Inflammatory macrophage treated with lipopolysaccharide for 1 hour (primary cell): ENCODE measurements at regions not wholly inside any gene's neighbourhood (a gene's known extent, or its start where the extent isn't known, plus 50 kb on each side); places are given as distances from the start of the nearest gene placed in this dataset.

Source experiments
- DNase-seq, 2 donors: peaks; one replicate each; pipeline ENCODE4 v3.0.0-alpha.2; 2020 to 2022

DNA sequence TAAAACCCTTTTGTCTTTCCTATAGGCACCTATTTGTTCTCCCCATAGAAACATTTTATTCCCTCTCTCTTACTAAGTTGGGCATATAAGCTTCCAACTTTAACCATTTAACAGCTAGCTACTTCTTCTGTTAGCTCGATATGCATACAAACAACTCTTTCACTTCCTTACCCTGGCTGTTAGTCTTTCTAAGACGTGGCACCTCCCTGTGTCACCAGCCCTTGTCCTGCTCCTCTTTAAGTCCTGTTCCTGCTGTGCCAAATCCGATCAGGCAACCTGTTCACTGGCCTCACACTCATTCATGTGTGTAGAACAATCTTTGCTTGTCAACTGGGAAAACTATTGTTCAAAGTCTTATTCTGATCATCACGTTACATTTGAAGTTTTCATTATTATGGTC is 1376.1 kb upstream of the TENM4 start:
- no peak for DNase-seq

DNA sequence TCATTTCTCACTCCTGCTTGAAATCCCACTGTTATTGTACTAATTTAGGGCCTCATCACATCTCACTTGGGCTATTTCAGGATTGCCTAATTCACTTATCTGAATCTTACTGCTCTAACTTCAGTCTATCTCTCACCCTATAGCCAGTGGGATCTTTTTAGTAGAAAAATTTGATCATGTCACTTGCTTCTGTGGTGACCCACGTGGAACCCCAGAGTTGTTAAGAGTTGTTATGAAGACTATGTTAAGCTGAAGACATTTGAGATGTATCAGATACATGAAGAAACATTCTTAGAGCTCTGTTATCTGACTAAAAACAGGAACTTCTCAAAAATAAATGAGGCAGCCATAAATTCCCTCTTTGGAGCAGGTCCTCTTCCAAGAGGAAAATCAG is 1375.6 kb upstream of the TENM4 start:
- no peak for DNase-seq

DNA sequence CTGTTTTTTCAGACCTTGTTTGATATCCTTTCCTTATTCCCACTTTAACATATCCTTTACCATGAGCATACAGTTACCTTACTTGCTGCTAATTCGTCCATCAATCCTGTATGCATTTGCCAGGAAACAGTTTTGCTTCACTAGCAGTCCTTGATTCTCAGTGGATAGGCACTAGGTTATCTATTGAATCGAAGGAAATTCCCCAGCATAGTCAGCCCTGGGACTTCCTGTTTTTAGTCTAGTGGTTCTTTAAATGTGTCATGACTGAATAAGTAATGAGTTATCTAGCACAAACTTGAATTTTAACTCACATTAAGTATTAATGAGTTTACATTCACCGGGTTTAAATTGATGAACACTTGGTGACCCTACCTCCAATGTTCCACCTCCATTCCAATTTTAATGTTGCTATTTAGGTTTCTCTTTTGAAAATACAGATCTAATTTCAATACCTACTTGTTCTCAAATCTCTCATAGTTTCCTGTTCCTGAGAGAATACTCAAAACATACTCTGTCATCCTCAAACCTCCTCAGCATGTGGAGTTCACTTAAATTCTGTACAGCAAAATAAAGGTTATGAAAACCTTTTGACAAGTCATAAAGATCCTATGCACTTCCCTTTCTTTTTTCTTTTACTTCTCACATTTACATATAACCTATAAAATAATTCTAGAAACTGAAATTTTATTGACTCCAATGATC is 1375.1 kb upstream of the TENM4 start:
- DNase-seq, result peak; percentile 14 to 20

DNA sequence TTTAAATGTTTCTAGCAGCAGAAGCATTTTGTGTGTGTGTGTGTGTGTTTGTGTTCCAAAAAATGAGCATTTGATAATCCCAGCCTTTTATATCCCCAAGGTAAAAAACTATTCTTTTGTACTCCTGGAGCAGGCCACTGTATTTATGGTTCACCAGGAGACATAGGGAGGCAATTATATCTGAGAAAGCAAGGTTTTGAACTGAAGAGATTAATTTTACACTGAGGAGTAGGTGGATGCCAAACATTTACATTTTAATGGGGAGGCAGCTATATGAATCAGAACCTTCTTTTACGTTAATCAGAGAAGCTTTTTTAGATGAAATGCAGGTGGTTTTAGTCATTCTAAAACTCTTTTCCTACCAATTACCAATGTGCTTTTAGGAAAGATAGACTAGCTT is 1374.0 kb upstream of the TENM4 start:
- no peak for DNase-seq

DNA sequence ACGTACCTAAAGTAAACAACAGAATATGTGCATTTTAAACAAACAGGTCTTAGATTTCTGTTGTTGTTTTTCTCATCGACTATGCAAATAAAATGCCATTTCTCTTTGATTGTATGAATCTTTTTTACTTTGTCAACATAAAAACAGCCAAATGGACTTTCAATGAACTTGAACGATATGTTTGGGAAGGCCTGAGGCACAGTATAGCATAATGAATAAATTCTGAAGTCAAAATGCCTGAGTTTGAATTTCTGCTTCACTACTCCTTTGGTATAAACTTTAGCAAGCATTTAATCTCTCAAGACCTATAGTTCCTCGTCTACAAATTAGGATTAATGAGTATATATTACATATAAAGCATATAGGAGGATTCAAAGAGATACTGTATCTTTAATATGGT is 1369.9 kb upstream of the TENM4 start:
- DNase-seq, result no peak

DNA sequence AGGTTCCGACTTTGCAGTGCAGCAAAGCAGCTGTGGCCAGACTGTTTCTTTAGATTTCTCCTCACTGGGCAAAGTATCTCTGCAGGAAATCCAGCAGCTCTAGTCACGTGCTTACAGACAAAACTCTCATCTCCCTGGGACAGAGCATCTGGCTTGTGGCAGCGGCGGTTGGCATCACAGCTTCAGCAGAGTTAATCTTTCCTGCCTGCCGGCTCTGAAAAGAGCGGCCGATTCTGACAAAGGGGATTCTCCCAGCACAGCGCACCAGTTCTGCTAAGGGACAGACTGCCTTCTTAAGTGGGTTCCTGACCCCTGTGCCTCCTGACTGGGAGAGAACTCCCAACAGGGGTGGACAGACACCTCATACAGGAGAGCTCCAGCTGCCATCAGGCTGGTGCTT is 1357.3 kb upstream of the TENM4 start:
- DNase-seq, result no peak

DNA sequence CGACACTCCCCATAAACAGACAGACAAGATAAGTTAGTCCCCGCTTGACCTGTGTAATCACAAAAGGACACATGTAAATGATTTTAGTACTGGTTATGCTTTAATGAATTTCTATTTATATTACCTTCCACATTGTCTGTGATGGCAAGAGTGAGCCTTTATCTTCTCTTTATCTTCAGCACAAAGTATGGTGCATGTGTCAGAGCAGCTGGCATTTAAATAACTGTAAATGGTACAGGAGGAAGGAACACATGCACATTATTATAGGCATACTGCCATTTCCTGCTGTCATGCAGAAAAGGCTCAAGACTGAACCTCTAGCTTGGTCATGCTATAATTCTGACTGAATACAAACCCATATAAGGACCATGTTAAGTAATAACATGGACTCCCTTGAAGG is 1342.7 kb upstream of the TENM4 start:
- DNase-seq, result no peak

DNA sequence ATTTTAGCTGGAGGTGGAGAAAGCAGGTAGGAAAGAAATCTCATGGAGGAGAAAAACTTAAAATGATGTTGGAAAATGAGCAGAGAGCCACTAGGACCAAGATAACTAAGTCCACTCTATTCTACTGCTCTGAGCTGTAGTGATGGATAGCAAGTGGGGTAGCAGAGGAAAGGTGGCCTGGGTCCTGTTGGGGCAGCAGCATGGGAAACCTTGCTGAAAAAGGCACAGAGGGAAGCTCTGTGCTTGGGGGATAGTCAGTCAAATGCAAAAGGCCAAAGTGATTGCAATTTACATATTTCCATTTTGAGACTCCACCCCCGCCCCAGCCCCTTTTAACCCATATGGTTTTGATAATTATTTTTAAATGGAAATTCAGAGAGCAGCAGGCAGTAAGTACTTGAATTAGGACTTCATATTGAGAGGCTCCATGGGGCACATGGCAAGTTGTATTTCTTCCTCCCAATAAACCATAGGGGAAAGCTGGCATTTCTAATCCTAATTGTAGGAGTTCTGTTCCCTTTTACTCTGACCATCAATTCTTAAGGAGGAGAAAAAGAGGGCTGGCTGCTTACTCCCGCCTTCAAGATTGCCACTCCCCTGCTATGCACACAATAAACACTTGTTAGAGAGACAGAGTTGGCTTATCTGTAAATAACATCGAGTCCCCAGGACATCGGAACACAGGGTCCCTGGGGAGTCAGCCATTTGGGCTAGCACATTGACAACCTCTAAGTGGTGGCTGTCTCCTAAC is 1341.5 kb upstream of the TENM4 start:
- DNase-seq, result no peak

DNA sequence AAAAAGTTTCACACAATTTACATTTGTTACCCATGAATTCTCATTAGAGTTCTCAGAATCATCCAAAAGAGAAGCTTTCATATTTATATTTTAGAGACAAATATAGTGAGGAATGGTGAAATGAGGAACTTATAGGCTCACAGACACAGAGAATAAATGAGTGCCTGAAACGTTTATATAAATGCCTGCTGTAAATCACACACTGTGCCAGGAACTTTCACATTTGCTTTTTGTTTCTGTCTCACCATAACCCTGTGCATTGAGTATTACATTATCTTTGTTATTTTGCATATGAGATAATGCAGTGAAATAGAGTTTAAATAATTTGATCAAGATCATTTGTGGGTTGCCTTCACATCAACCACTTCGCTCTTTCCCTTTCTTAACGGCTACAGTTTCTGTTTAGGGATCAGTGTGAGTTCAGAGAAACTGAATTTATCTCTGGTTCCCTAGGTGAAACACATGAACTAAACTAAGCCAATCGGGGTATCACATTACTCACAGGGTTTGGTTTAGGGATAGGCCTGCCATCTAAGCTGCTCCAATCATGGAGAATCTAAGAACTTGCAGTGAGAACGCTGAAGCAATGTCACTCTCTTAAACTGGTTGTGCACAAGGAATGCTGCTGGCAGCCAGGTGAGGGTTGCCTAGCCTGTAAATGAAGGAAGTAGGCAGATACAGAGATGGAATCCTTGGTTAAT is 1339.2 kb upstream of the TENM4 start:
- no peak for DNase-seq

DNA sequence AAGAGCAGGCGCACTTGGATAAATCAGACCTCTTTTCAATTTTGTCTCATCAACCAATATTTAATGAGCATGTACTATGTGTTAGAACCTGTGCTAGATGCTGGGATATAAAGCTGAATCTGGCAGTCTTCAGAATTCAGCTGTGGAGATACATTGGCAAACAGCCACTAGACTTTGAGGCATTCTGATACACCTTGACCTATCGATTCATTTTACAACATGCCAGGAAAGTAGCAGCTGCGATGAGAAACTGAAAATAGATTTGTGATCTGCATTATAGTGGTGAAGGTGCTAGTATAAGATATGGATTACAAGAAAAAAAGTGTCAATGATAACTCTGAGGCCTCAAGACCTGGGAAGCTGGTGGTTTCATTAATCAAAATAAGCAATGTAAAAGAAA is 1338.1 kb upstream of the TENM4 start:
- DNase-seq, result no peak

DNA sequence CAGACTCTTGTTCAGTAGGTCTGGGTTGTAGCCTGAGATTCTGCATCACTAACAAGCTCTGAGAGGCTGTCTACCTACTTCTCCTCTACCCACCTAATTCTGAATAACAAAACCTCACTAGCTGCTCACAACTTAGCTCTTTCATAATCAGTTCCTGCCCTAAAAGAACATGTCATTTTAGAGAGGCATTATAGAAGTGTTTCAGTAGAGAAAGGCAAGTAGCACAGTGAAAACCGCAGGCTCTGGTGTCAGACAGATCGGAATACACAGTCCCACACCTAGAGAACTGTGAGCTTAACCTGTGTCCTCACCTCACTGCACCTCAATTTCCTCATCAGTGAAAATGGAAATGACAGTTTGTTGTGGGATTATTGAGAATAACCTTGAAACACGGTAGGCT is 1337.6 kb upstream of the TENM4 start:
- DNase-seq, result no peak

DNA sequence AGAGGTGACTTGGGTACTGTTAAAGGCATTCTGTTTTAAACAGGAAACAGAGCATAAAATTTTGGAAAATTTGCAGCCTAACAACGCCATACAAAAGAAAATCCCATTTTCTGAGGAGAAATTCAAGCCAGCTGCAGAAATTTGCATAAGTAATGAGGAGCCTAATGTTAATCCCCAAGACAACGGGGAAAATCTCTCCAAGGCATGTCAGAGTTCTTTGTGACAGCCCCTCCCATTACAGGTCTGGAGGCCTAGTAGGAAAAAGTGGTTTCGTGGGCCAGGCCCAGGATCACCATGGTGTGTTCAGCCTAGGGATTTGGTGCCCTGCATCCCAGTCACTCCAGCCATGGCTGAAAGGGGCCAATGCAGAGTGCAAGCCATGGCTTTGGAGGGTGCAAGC is 1333.1 kb upstream of the TENM4 start:
- no peak for DNase-seq

DNA sequence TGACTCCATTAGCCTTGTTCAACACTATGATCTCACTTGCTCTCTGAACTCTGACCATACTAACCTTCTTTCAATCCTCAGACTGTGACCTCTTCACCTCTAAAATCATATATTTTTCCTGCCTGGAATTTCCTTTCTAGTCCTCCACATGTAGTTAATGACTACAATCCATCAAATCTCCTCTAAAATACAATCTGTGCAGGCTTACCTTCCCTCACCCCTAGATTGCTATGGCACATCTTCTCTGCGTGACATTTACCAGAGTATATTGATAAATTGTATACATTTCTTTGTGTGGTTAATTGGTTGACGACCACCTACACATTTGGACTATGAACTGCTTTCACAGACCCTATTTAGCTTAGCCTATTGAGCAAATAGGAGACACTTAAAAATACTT is 1330.2 kb upstream of the TENM4 start:
- no peak for DNase-seq

DNA sequence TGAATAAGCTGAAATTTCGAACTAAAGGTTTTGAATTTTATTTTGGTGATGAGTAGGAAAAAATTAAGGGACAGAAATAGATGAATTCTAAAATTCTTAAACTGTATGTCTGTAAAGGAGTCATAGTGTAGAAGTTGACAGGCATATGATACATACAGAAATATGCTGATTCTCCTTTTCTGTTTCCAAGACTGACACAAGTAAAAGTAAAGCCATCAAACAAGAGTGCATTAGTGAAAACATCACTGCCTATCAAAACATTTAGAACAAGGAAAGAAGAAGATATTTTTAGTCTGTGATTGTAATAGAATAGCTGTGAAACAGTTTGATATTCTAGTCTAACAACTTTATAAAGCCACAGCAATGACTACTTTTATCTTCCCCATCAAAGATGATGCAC is 1318.0 kb upstream of the TENM4 start:
- no peak for DNase-seq

DNA sequence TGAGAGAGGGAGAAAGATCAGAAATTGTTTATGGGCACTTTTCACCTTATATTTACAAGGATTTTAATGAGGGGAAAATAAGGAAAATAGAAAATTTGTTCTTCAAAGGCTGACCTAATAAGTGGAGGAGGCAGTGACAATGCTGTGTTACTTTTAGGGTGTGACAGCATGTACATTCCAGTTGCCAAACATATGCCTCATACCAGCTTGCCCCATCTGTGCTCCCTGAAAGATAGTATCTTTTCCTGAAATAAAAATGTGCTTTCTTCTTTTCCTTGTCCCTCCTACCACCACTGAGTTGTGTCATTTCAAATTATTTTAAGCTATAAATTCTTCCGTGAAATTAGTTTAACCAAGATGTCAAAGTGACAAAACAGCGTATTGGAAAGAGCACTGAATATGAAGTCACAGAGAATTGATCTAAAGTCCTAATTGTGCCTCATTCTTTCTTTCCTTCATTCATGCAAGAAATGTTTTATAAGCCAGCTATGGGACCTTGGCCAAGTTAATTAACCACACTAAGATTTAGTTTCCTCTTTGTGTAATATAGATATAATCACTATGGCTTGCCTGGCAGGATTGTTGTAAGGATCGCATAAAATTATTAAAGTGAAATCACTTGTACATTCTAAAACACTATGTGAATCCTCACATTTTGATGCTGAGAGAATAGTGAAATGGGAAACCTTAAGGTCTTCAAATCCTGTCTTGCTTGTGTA is 1307.5 kb upstream of the TENM4 start:
- DNase-seq, result no peak

DNA sequence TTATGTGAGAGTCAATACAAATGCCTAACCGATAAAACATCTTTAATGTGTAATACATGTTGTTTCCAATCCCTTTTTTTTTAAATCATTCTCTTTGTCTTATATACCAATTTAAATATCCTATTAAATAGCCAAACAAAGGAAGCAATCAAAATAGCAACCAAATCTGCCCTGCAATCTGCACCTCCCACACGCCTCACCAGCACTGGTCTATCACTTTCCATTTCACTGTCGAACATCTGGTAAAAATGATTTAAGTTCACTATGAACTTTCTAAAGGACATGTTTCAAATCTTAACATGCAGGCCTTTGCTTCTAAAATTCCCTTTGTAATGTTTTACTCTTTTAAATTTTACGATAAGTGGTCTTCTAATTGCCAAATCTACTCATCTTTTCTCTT is 1305.5 kb upstream of the TENM4 start:
- no peak for DNase-seq

DNA sequence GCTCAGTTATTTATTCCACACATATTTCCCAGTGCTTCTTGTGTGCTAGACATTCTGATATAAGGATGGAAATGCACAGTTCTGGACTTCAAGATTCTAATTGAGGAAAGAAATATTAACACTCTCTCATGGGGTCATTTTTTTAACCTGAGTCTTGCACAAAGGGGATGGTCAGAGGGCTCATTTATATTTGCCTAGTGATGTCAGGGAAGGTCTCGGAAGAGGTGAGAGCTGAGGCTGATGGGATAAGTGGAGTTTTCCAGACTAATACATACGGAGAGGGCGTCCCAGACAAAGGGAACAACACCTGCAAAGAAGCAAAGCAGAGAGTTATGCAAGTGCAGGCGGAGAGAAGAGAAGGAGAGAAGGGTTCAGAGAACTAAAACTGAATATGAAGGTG is 1304.6 kb upstream of the TENM4 start:
- DNase-seq, result no peak

DNA sequence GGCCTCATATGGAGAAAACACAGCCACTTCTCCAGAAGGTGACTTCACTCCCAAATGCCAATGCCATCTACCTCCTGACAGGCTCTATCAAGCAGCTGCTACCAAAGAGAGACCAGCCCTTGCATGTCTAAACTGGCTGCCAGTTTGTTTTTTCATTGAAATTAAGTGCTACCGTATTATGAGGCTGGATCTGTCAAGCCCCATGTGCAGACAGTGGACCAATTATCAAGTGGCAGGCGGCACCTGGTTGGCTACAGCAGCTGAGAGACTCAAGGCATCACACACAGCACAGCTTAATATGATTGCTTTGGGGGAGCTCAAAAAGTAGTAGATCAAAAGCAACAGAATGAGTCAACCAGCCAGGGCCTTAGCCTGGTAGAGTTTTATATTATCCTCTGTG is 1293.0 kb upstream of the TENM4 start:
- no peak for DNase-seq

DNA sequence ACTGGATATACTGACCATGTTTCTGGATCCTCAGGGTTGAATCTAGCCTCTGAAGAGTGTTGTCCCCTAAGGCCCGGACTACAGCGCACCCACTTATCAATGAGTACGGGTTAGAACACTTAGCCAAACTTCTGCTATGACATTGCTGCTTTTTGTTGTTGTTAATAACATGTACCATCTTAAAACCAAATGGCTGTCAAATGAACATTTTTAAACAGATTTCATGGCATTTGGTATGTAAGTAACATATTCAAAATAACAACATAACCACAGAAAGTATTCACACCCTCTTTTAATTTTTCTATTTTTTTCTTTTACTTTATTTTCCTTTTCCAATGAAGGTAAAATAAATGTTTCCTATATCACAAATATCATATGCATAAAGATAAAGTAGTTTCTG is 1292.5 kb upstream of the TENM4 start:
- no peak for DNase-seq

DNA sequence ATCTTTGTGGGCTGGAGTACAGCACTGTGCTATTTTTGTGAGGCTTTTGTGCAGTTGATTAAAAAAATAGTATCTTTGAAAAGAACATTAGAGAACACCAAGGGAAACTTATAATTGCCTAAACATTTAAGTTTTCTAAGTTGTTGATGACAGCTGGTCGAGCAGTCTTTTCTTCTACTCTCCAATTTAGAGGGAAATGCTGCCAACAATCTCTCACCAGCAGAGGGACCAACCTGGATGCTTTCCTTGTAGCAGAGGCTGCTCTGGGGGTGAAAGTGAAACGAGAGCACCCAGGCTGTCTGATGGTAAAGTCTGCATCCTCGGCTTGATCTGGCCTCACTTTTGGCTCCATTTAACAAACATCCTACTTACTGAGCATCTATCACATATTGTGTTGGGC is 1286.5 kb upstream of the TENM4 start:
- DNase-seq, result no peak

DNA sequence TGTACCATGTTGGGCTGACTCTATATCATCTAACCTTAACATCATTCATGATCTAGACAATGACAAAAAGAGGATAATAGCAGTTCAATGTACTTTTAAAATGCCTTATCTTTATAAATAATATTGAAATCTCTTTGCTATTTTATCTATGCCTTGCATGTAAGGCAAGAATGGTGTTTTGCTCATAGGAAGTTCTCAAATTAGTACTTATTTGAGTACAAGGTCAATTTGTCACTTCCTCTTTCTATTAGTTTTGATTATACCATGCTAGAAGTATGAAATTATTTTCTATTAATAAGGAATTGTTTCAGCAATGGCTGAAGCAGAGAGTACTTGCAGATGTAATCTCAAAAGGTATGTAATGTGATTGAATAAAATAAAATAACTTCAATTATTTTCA is 1285.4 kb upstream of the TENM4 start:
- no peak for DNase-seq

DNA sequence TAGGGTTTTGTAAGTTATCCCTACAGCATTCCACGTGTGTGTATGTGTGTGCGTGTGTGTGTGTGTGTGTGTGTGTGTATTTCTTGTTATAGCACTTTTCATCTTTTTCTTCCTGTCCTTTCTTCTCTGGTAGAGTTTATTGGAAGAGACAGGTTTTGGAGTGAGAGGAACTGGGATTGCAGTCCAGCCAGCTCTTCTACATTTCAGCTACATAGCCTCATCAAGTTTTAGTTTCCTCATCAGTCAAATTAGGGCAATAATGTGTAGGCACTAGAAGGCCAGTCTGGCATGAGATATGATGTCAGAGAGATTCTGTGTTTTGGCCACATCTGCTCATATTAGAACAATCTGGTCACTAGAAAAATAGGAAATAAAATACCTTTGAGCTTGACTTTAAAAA is 1283.5 kb upstream of the TENM4 start:
- no peak for DNase-seq

DNA sequence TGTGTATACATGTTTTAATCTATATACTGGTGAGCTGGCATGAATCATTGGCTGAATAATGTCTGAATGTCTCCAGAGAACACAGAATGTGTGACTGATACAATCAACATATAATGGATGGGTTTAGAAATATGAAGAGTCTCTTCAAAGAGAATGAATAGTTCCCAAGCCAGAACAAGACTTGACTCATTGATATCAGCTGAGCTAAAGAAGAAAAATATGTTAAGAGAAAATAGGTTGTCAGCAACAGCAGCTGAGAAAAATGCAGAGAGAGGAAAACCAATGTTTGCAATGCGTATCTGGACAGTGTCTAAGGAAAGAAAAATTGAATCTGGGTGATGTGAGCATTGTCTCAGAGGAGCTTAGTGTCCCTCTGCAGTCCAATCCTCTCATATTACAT is 1281.8 kb upstream of the TENM4 start:
- no peak for DNase-seq

DNA sequence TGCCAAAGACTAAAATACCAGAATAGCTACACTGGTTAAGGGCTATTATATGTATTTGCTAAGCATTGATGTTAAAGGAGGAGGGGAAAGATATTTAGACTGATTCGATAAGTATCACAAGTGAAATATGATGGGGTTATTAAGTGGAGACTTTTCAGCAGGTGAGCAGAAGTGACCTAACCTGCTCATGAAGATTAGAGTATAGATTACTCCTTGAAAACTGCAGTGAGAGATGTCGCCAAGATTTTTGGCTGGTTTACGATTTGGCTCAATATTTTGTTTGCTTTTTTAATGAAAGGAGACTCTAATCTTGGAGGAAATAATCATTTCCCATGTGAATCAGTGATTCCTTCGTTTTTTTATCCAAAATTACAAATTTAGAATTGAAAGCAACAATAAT is 1279.5 kb upstream of the TENM4 start:
- no peak for DNase-seq
